Astrocyte (in vitro differentiated cells and primary cell): ENCODE measurements at regions not wholly inside any gene's neighbourhood (a gene's known extent, or its start where the extent isn't known, plus 50 kb on each side); places are given as distances from the start of the nearest gene placed in this dataset.
A peak's percentile ranks its signal among the peaks of the same experiment; 100 is the strongest.

Source experiments
- DNase-seq: peaks from one replicate; pipeline ENCODE4 v3.0.0-alpha.2; 2010; ENCODE audit warnings: low read depth
- FAIRE-seq: peaks from 2 replicates; lab custom pipeline; 2011; peaks lifted over from hg19 to GRCh38; lab: Jason Lieb, UNC
- H2AFZ ChIP-seq: 2 replicates; pipeline ENCODE4 v1.6.0; 2012; ENCODE audit warnings: low read depth, low read length, inconsistent platforms
- H3K27ac ChIP-seq: 2 replicates; pipeline ENCODE4 v1.5.1; 2011; ENCODE audit warnings: low read depth, low read length, inconsistent platforms
- H3K27me3 ChIP-seq: 2 replicates; pipeline ENCODE4 v1.6.0; 2011; ENCODE audit warnings: low read length, inconsistent platforms; ENCODE audit not compliant: insufficient read depth
- H3K36me3 ChIP-seq: 2 replicates; pipeline ENCODE4 v1.5.1; 2011; ENCODE audit warnings: low read length, inconsistent platforms; ENCODE audit not compliant: insufficient read depth
- H3K4me1 ChIP-seq: 2 replicates; pipeline ENCODE4 v1.5.1; 2011; ENCODE audit warnings: low read length, inconsistent platforms; ENCODE audit not compliant: insufficient read depth
- H3K4me2 ChIP-seq: 2 replicates; pipeline ENCODE4 v1.6.0; 2012; ENCODE audit warnings: low read length, inconsistent platforms
- H3K4me3 ChIP-seq: 2 replicates; pipeline ENCODE4 v1.5.1; 2011; ENCODE audit warnings: low read depth, mild to moderate bottlenecking, low read length, inconsistent platforms; ENCODE audit not compliant: insufficient read depth
- H3K79me2 ChIP-seq: 2 replicates; pipeline ENCODE4 v1.6.0; 2012; ENCODE audit warnings: mild to moderate bottlenecking, low read length, inconsistent platforms; ENCODE audit not compliant: insufficient read depth
- H3K9ac ChIP-seq: 2 replicates; pipeline ENCODE4 v1.6.0; 2012; ENCODE audit warnings: mild to moderate bottlenecking, low read length, inconsistent platforms
- H3K9me3 ChIP-seq: 2 replicates; pipeline ENCODE4 v1.5.1; 2012; ENCODE audit warnings: low read depth, mild to moderate bottlenecking, low read length, inconsistent platforms; ENCODE audit not compliant: insufficient read depth
- H4K20me1 ChIP-seq: 2 replicates; pipeline ENCODE4 v1.6.0; 2012; ENCODE audit warnings: low read length, inconsistent platforms; ENCODE audit not compliant: insufficient read depth
- H3K27ac Mint-ChIP-seq: one replicate; pipeline ENCODE4 v1.8.0; 2021; ENCODE audit warnings: mild to moderate bottlenecking, mixed read lengths; ENCODE audit not compliant: unreplicated experiment
- H3K27me3 Mint-ChIP-seq: one replicate; pipeline ENCODE4 v1.8.0; 2021; ENCODE audit warnings: low read depth, mixed read lengths; ENCODE audit not compliant: unreplicated experiment
- H3K36me3 Mint-ChIP-seq: one replicate; pipeline ENCODE4 v1.8.0; 2021; ENCODE audit warnings: low read depth, mixed read lengths; ENCODE audit not compliant: unreplicated experiment
- H3K4me1 Mint-ChIP-seq: one replicate; pipeline ENCODE4 v1.8.0; 2021; ENCODE audit warnings: low read depth, mixed read lengths; ENCODE audit not compliant: unreplicated experiment
- H3K4me3 Mint-ChIP-seq: one replicate; pipeline ENCODE4 v1.8.0; 2021; ENCODE audit warnings: mild to moderate bottlenecking, moderate library complexity, mixed read lengths; ENCODE audit not compliant: unreplicated experiment
- H3K9me3 Mint-ChIP-seq: one replicate; pipeline ENCODE4 v1.8.0; 2021; ENCODE audit warnings: mild to moderate bottlenecking, mixed read lengths; ENCODE audit not compliant: unreplicated experiment
- EZH2 ChIP-seq: IDR thresholded peaks from 2 replicates; pipeline ENCODE4 v1.6.1; 2012; ENCODE audit warnings: mild to moderate bottlenecking, low read length, inconsistent platforms; ENCODE audit not compliant: insufficient read depth
- TF ChIP-seq, protein P1 (sequence below): IDR thresholded peaks from 2 replicates; pipeline ENCODE4 v1.5.1; 2011; ENCODE audit warnings: low read depth, mild to moderate bottlenecking, inconsistent platforms, low read length, moderate library complexity; ENCODE audit not compliant: insufficient read depth

DNA sequence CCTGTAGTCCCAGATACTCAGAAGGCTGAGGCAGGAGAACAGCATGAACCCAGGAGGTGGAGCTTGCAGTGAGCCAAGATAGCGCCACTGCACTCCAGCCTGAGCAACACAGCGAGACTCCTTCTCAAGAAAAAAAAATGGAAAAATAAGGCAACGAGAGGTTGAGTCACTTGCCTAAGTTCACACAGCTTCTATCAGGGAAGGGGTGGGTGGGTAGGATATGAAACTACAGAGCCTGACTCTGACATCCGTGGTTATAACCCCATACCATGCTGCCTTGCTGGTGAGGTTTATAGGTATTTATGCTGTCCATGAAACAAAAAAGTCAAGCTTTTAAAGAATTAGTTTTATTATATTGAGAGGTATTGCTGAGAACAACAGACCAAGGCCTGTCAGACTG is 61.5 kb upstream of the RAB4A start:
- Histone ChIP-seq H3K9ac (no peak overlapping the region), H3K79me2 (no peaks in the 10 kb centered on the region), H3K4me2 (peak overlapping the region; percentile 62), H3K27me3 (peaks cover 5% of the 10 kb centered on the region), H2AFZ (no peak overlapping the region), H4K20me1 (no peaks in the 10 kb centered on the region), H3K36me3 (no peaks in the 10 kb centered on the region), H3K9me3 (no peaks in the 10 kb centered on the region), H3K27ac (peak overlapping the region; percentile 57), H3K4me3 (no peak overlapping the region), H3K4me1 (peaks cover 4% of the 10 kb centered on the region)
- peaks cover 2% of the 10 kb centered on the region for H3K9me3 Mint-ChIP-seq
- H3K27ac Mint-ChIP-seq: peak overlapping the region; percentile 77
- TF ChIP-seq, protein P1, sequence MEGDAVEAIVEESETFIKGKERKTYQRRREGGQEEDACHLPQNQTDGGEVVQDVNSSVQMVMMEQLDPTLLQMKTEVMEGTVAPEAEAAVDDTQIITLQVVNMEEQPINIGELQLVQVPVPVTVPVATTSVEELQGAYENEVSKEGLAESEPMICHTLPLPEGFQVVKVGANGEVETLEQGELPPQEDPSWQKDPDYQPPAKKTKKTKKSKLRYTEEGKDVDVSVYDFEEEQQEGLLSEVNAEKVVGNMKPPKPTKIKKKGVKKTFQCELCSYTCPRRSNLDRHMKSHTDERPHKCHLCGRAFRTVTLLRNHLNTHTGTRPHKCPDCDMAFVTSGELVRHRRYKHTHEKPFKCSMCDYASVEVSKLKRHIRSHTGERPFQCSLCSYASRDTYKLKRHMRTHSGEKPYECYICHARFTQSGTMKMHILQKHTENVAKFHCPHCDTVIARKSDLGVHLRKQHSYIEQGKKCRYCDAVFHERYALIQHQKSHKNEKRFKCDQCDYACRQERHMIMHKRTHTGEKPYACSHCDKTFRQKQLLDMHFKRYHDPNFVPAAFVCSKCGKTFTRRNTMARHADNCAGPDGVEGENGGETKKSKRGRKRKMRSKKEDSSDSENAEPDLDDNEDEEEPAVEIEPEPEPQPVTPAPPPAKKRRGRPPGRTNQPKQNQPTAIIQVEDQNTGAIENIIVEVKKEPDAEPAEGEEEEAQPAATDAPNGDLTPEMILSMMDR: no peak
- no peak for TF ChIP-seq EZH2
- H3K4me1 Mint-ChIP-seq: peaks cover 18% of the 10 kb centered on the region
- H3K27me3 Mint-ChIP-seq: peaks cover 15% of the 10 kb centered on the region
- DNase-seq (peak; percentile 78), FAIRE-seq (no peak)
- no peak overlapping the region for H3K4me3 Mint-ChIP-seq
- H3K36me3 Mint-ChIP-seq: no peaks in the 10 kb centered on the region

DNA sequence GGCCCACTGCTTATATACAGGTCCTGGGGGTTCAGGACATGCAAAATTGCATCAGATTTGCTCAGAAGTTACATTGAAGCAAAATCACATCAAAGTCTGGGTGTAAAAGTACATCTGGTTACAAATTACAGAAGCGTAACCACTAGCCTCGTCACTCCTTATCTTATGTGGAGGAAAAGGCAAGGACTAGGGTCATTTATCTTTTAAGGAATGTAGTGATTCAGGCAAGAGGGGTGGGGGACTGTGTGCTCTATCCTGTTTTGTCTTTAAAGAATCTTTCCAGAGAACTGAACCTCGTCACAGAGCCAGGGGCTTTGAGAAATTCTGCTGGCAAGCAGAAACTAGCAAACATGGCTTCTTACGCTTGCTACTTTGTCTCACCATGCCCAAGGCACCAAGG is 61.1 kb upstream of the RAB4A start:
- DNase-seq (peak; percentile 96), FAIRE-seq (no peak)
- no peaks in the 10 kb centered on the region for H3K36me3 ChIP-seq
- peaks cover 4% of the 10 kb centered on the region for H3K4me1 ChIP-seq
- H4K20me1 ChIP-seq: no peaks in the 10 kb centered on the region
- peak overlapping the region; percentile 62 for H3K4me2 ChIP-seq
- peaks cover 5% of the 10 kb centered on the region for H3K27me3 ChIP-seq
- Mint-ChIP-seq H3K36me3 (no peaks in the 10 kb centered on the region), H3K27me3 (peaks cover 15% of the 10 kb centered on the region), H3K4me1 (peaks cover 18% of the 10 kb centered on the region), H3K27ac (peak overlapping the region; percentile 77), H3K9me3 (peaks cover 2% of the 10 kb centered on the region), H3K4me3 (no peak overlapping the region)
- no peak overlapping the region for H2AFZ ChIP-seq
- H3K27ac ChIP-seq: peak overlapping the region; percentile 57
- H3K9me3 ChIP-seq: no peaks in the 10 kb centered on the region
- no peaks in the 10 kb centered on the region for H3K79me2 ChIP-seq
- no peak for TF ChIP-seq EZH2
- TF ChIP-seq, protein P1: no peak
- peak overlapping the region; percentile 27 for H3K9ac ChIP-seq
- H3K4me3 ChIP-seq: no peak overlapping the region

DNA sequence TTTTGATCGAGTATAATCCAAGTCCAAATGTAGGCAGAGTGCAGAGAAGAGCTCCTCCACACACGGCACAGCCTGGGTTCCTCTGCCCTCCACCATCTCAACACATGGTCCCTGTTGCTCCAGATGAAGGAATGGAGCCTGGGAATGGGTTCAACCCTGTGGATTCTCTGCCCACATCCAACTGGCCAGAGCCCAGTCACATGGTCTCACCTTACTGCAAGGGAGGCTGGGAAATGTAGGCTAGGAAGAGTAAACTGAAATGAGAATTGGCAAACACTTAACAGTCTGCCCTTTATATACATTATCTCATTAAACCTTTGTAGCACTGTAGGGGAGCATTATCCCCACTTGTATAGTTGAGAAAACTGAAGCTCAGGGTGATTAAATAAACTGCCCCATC is 60.1 kb upstream of the RAB4A start:
- Mint-ChIP-seq H3K36me3 (no peaks in the 10 kb centered on the region), H3K9me3 (peaks cover 2% of the 10 kb centered on the region), H3K27me3 (peaks cover 12% of the 10 kb centered on the region), H3K4me1 (peaks cover 13% of the 10 kb centered on the region), H3K27ac (no peak overlapping the region), H3K4me3 (no peak overlapping the region)
- Histone ChIP-seq H3K79me2 (no peaks in the 10 kb centered on the region), H3K27ac (no peak overlapping the region), H2AFZ (no peak overlapping the region), H3K4me2 (no peak overlapping the region), H3K4me3 (no peak overlapping the region), H3K27me3 (peaks cover 5% of the 10 kb centered on the region), H3K4me1 (peaks cover 4% of the 10 kb centered on the region), H4K20me1 (no peaks in the 10 kb centered on the region), H3K9me3 (no peaks in the 10 kb centered on the region), H3K36me3 (no peaks in the 10 kb centered on the region), H3K9ac (no peak overlapping the region)
- DNase-seq (no peak), FAIRE-seq (no peak)
- TF ChIP-seq EZH2: no peak
- TF ChIP-seq, protein P1: no peak
